GM13976 (cell line): ENCODE measurements at regions not wholly inside any gene's neighbourhood (a gene's known extent, or its start where the extent isn't known, plus 50 kb on each side); places are given as distances from the start of the nearest gene placed in this dataset.
"Not testable (repeated sequence)": the region's sequence is repeated elsewhere in the genome, so short reads cannot be mapped to it uniquely, and the experiment has no call there.

Experiments used
- DNase-seq: peaks from one replicate; pipeline ENCODE4 v3.0.0; 2012; ENCODE audit warnings: low spot score
- in situ Hi-C: fragments of 300-500 bp; cut with MboI; formaldehyde crosslinking; loops from one replicate; pipeline ENCODE4 v1.12.0; 2022; ENCODE audit warnings: low sequenced_read_pairs, mixed read lengths, inconsistent platforms; ENCODE audit not compliant: unreplicated experiment
- TF ChIP-seq, protein P1 (sequence below): IDR thresholded peaks from 2 replicates; pipeline ENCODE4 v1.5.1; 2012; ENCODE audit warnings: borderline replicate concordance, mild to moderate bottlenecking; ENCODE audit not compliant: insufficient read depth; ENCODE audit errors: extremely low read depth, missing control alignments, control extremely low read depth

GRCh38 chr2:83261591-83262136 lies 1197.4 kb downstream of the SUCLG1 start:
- TF ChIP-seq, protein P1, sequence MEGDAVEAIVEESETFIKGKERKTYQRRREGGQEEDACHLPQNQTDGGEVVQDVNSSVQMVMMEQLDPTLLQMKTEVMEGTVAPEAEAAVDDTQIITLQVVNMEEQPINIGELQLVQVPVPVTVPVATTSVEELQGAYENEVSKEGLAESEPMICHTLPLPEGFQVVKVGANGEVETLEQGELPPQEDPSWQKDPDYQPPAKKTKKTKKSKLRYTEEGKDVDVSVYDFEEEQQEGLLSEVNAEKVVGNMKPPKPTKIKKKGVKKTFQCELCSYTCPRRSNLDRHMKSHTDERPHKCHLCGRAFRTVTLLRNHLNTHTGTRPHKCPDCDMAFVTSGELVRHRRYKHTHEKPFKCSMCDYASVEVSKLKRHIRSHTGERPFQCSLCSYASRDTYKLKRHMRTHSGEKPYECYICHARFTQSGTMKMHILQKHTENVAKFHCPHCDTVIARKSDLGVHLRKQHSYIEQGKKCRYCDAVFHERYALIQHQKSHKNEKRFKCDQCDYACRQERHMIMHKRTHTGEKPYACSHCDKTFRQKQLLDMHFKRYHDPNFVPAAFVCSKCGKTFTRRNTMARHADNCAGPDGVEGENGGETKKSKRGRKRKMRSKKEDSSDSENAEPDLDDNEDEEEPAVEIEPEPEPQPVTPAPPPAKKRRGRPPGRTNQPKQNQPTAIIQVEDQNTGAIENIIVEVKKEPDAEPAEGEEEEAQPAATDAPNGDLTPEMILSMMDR: no peak
- in situ Hi-C loops: no loop called here
- DNase-seq: no peak

DNA sequence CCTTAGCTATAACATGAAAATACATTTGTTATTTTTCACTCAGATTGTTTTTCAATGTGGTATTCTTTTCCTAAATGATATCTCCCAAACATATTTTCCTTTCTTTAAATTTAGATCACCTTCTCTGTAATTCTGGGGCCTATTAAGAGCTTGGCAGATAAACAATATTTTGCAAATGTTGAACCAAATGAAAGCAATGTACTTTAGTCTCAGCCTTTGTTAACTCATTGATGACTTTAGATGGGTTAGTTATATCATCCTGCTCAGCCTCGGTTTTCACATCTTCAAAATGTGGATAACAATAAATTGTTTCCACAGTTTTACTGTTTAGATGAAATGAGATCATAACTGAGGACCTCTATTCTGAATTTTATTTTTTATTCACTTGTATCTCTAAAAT lies 1205.2 kb downstream of the SUCLG1 start:
- TF ChIP-seq, protein P1: no peak
- in situ Hi-C loops: no loop called here
- no peak for DNase-seq

- DNase-seq: no peak
- in situ Hi-C loops: no loop called here
- TF ChIP-seq, protein P1: no peak
Measured at GRCh38 chr2:83251321-83251872, 1207.7 kb downstream of the SUCLG1 start.

- in situ Hi-C loops, DNase-seq: not testable (repeated sequence)
Measured at GRCh38 chr2:83245806-83246537, 1213.1 kb downstream of the SUCLG1 start.

- TF ChIP-seq, protein P1: no peak
- in situ Hi-C loops: no loop called here
- DNase-seq: no peak
Measured at GRCh38 chr2:83240611-83241010, 1218.5 kb downstream of the SUCLG1 start.

DNA sequence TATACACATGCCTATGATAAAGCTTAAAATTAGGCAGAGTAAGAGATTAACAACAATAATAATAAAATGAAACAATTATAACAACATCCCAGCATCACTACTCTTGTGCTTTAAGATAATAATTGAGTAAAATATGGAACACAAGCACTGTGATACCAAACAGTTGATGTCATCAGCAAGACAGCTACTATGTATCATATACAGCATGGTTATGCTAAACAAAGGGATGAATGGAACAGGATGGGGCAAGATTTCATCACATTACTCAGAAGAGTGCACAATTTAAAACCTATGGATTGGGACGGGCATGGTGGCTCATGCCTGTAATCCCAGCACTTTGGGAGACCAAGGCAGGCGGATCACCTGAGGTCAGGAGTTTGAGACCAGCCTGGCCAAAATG lies 1221.0 kb downstream of the SUCLG1 start:
- in situ Hi-C loops: no loop called here
- DNase-seq: no peak
- TF ChIP-seq, protein P1: no peak

DNA sequence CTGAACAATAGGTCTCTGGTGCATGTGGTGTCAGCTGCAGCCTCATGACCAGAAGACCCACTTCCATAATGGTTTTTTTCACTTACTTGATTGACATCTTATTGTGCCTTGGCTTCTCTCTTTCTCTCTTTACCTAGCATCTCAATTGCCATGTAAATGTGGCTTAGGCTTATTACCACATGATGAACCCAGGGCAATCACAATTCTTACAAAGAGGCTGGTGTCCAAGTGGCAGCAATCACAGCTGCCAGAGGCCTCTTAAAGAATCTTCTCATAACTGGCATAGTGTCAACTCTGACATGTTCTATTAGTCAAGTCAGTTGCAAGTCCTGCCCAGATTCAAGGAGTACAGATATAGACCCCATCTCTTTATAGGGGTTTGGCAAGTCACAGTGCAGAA lies 1224.8 kb downstream of the SUCLG1 start:
- no peak for DNase-seq
- TF ChIP-seq, protein P1: no peak
- in situ Hi-C loops: no loop called here
